Activated T-cell treated with anti-CD3 and anti-CD28 coated beads for 4 hours (primary cell): ENCODE measurements at regions not wholly inside any gene's neighbourhood (a gene's known extent, or its start where the extent isn't known, plus 50 kb on each side); places are given as distances from the start of the nearest gene placed in this dataset.

Experiments used
- DNase-seq: peaks from one replicate; pipeline ENCODE4 v3.0.0-alpha.2; 2020

GRCh38 chr9:105828171-105828570 is 133.8 kb downstream of the TMEM38B start:
- no peak for DNase-seq

GRCh38 chr9:105828596-105829213 is 134.4 kb downstream of the TMEM38B start:
- DNase-seq: no peak

- no peak for DNase-seq
These were observed 136.1 kb downstream of the TMEM38B start for GRCh38 chr9:105830461-105830860.

GRCh38 chr9:105832096-105832710 is 137.9 kb downstream of the TMEM38B start:
- no peak for DNase-seq

GRCh38 chr9:105833271-105833975 is 139.1 kb downstream of the TMEM38B start:
- no peak for DNase-seq

- no peak for DNase-seq
These were observed 140.1 kb downstream of the TMEM38B start for GRCh38 chr9:105834404-105834803.

- DNase-seq: no peak
These were observed 141.4 kb downstream of the TMEM38B start for GRCh38 chr9:105835721-105836120.

GRCh38 chr9:105836936-105837660 is 142.8 kb downstream of the TMEM38B start:
- no peak for DNase-seq

- no peak for DNase-seq
These were observed 147.2 kb downstream of the TMEM38B start for GRCh38 chr9:105841562-105841961.

GRCh38 chr9:105842023-105842644 is 147.8 kb downstream of the TMEM38B start:
- no peak for DNase-seq

- DNase-seq: no peak
These were observed 152.5 kb downstream of the TMEM38B start for GRCh38 chr9:105846825-105847224.

- DNase-seq: no peak
These were observed 156.6 kb downstream of the TMEM38B start for GRCh38 chr9:105850852-105851500.

- DNase-seq: no peak
These were observed 159.9 kb downstream of the TMEM38B start for GRCh38 chr9:105854026-105854782.

GRCh38 chr9:105854783-105855724 is 160.7 kb downstream of the TMEM38B start:
- no peak for DNase-seq

- DNase-seq: no peak
These were observed 161.6 kb downstream of the TMEM38B start for GRCh38 chr9:105855987-105856386.

GRCh38 chr9:105858006-105858690 is 163.8 kb downstream of the TMEM38B start:
- DNase-seq: no peak

- DNase-seq: peak; percentile 7
These were observed 164.5 kb downstream of the TMEM38B start for GRCh38 chr9:105858877-105859276.

- no peak for DNase-seq
These were observed 165.2 kb downstream of the TMEM38B start for GRCh38 chr9:105859428-105860091.

GRCh38 chr9:105860516-105860915 is 166.2 kb downstream of the TMEM38B start:
- no peak for DNase-seq
